ENCODE measurements at regions not wholly inside any gene's neighbourhood (a gene's known extent, or its start where the extent isn't known, plus 50 kb on each side); places are given as distances from the start of the nearest gene placed in this dataset.

DNA sequence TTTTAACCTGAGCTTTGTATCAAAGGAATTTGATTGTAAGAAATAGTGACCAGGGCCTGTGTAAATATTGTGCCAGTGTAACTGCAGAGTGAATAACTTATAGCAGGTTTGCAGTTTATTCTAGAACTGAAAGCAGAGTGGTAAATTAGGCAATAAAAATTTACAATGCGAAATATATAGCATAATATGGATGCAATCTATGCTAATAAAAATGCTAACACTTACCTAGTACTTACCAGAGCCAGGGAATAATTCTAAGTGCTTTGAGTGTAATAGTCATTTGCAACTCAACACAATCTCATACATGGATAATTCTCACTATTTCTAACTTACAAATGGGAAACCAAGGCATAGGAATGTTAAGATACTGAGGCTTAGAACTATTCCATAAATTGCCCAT, 303.4 kb downstream of the ISL1 start (continued):
- TF ChIP-seq ZNF462 (CRISPR knock-in tag; IDR thresholded peaks at IDR 0.05) (no peak), POLR2AphosphoS5 (IDR thresholded peaks at IDR 0.05; ENCODE audit: low read depth) (no peak)

DNA sequence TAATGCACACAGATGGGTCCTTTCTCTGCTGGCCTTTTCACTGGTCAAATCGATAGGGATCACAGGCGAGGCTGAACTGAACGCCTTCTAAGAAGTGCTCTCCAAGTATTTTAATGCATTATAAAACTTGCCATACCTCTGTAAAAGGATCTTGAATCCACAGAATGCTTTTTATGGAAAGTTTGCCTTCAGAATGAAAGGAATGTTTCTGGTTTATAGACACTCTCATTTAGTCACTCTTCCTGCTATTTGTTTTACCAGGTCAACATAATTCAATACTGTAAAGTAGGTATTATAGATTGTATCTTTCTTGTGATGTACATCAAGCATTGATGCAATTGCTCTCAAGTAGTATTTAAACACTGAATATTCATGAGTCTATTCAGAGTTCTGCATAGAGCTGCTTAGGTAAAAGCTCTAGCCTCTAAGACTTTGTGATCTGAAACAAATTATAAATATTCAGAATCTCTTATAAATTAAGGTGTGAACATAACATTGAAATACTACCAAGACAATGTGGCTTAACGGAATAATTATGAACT, 308.4 kb downstream of the ISL1 start:
- H3K4me1 Mint-ChIP-seq, result peaks cover 4% of the 10 kb centered on the region; the same call in 1 of the 3 replicates
- no peak for ATAC-seq
- H3K9me3 Mint-ChIP-seq, result peaks cover 16% of the 10 kb centered on the region
- no peaks in the 10 kb centered on the region for H3K27me3 Mint-ChIP-seq (ENCODE audit: insufficient read depth, low read depth, poor library complexity)
- no peaks in the 10 kb centered on the region for H3F3A ChIP-seq (replicated peaks; ENCODE audit: low read depth)
- no peaks in the 10 kb centered on the region for H4K20me1 ChIP-seq (replicated peaks; ENCODE audit: insufficient read depth)
- no peak for DNase-seq (ENCODE audit: low spot score)
- no peaks in the 10 kb centered on the region; the same call in 1 of the 2 replicates for H3K36me3 ChIP-seq (ENCODE audit: insufficient read depth)
- no peak overlapping the region for H3K4me3 Mint-ChIP-seq
- H3K4me1 ChIP-seq (ENCODE audit: insufficient read depth), result no peaks in the 10 kb centered on the region
- no peak overlapping the region for H2AFZ ChIP-seq
- no peaks in the 10 kb centered on the region for H3K27me3 ChIP-seq (ENCODE audit: insufficient read depth)
- H3K27ac ChIP-seq (ENCODE audit: low read depth), result no peak overlapping the region
- no peak overlapping the region for H3K4me3 ChIP-seq
- H3K9me2 ChIP-seq (ENCODE audit: insufficient read depth), result 0 out of 2 replicates have a peak, but pooled peaks cover 3% of the 10 kb centered on the region
- H3K27ac Mint-ChIP-seq, result no peak overlapping the region
- H3K36me3 Mint-ChIP-seq (ENCODE audit: low read depth), result peaks cover 3% of the 10 kb centered on the region; the same call in 2 of the 3 replicates
- no peaks in the 10 kb centered on the region for H3K79me2 ChIP-seq (replicated peaks; ENCODE audit: insufficient read depth)
- H3K4me2 ChIP-seq, result no peak overlapping the region
- TF ChIP-seq EZH2phosphoT487 (IDR thresholded peaks at IDR 0.05; ENCODE audit: unreplicated experiment) (no peak), ZNF114 (CRISPR knock-in tag; IDR thresholded peaks at IDR 0.05) (no peak), ZNF331 (CRISPR knock-in tag; IDR thresholded peaks at IDR 0.05; ENCODE audit: low read depth) (no peak), POLR2AphosphoS5 (IDR thresholded peaks at IDR 0.05; ENCODE audit: low read depth) (no peak), CREB1 (CRISPR knock-in tag; IDR thresholded peaks at IDR 0.05; ENCODE audit: low read depth) (no peak), EZH2 (IDR thresholded peaks at IDR 0.05; ENCODE audit: low read depth, unreplicated experiment) (no peak), STAT1 (IDR thresholded peaks at IDR 0.05; ENCODE audit: unreplicated experiment) (no peak)
- TF ChIP-seq, protein P1, sequence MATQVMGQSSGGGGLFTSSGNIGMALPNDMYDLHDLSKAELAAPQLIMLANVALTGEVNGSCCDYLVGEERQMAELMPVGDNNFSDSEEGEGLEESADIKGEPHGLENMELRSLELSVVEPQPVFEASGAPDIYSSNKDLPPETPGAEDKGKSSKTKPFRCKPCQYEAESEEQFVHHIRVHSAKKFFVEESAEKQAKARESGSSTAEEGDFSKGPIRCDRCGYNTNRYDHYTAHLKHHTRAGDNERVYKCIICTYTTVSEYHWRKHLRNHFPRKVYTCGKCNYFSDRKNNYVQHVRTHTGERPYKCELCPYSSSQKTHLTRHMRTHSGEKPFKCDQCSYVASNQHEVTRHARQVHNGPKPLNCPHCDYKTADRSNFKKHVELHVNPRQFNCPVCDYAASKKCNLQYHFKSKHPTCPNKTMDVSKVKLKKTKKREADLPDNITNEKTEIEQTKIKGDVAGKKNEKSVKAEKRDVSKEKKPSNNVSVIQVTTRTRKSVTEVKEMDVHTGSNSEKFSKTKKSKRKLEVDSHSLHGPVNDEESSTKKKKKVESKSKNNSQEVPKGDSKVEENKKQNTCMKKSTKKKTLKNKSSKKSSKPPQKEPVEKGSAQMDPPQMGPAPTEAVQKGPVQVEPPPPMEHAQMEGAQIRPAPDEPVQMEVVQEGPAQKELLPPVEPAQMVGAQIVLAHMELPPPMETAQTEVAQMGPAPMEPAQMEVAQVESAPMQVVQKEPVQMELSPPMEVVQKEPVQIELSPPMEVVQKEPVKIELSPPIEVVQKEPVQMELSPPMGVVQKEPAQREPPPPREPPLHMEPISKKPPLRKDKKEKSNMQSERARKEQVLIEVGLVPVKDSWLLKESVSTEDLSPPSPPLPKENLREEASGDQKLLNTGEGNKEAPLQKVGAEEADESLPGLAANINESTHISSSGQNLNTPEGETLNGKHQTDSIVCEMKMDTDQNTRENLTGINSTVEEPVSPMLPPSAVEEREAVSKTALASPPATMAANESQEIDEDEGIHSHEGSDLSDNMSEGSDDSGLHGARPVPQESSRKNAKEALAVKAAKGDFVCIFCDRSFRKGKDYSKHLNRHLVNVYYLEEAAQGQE (IDR thresholded peaks at IDR 0.05; ENCODE audit: unreplicated experiment), result no peak
- TF ChIP-seq, protein P2, sequence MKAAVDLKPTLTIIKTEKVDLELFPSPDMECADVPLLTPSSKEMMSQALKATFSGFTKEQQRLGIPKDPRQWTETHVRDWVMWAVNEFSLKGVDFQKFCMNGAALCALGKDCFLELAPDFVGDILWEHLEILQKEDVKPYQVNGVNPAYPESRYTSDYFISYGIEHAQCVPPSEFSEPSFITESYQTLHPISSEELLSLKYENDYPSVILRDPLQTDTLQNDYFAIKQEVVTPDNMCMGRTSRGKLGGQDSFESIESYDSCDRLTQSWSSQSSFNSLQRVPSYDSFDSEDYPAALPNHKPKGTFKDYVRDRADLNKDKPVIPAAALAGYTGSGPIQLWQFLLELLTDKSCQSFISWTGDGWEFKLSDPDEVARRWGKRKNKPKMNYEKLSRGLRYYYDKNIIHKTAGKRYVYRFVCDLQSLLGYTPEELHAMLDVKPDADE (IDR thresholded peaks at IDR 0.05), result no peak
